ENCODE measurements at regions not wholly inside any gene's neighbourhood (a gene's known extent, or its start where the extent isn't known, plus 50 kb on each side); places are given as distances from the start of the nearest gene placed in this dataset.
"Not testable (repeated sequence)": the region's sequence is repeated elsewhere in the genome, so short reads cannot be mapped to it uniquely, and the experiment has no call there.

DNA sequence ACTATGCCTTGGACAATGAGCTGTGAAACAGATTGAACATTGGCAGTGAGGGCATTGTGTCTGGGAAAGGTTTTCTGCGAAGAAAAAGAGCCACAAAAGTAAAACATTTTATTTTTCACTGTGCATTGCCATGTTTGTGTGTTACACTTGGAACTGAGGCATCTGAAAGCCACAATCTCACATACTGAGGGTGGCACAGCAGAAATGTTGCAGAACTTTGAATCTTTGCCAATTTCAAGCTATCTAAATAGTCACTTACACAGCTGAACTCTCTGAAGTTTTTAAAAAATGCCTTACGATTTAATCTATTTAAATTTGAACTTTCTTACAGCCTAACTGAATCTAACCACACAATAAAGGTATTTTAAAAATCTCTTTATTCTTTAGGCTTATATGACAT is 154.1 kb upstream of the GRM7 start:
- no peak for DNase-seq (ENCODE audit: low spot score)

DNA sequence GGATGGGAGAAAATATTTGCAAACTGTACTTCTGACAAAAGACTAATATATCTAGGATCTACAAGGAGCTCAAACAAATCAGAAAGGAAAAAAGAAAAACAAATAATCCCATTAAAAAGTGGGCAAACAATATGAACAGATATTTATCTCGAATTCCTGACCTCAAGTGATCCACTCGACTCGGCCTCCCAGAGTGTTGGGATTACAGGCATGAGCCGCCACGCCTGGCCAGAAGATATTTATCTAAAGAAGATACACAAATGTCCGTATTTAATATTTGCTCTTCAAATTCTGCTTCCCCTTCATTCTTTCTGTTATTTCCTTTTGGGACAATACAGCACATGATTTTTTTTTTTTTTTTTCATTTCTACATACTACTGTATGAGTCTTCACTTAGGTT is 151.7 kb upstream of the GRM7 start:
- no peak for DNase-seq (ENCODE audit: low spot score)

DNA sequence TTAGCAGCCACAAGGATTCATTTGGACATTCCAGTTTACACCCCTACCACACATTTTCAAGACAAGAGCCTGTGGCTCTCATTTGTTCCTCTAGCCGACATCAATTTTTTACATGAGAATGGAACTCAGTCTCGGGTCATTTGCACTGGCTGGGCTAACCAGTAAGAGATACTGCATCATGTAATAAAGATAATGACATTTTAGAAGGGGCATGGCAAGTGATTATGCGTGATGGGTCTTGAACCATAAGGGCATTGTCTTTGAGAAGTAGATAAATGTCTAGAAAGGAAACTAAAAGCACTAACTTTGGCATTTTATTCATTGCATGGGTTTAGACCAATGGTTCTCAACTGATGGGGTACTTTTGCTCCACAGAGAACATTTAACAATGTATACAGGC is 146.0 kb upstream of the GRM7 start:
- DNase-seq (ENCODE audit: low spot score), result no peak

DNA sequence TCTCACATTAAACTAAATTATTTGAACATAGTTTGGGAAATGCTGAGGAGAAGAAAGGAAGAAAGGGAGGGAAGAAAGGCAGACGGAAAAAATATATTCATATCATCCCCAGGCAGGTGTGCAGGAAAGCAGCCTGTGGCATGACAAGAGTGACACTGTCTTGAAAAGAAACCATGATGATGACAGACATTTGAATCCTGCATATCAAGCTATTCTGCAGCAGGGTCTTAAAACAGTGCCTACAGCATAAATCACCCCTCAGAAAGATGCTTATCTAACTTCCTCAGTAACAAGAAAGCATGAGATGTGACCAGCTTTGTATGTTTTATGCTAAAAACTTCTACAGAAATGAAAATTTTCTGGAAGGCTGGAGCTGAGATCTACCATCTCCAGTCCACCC is 144.5 kb upstream of the GRM7 start:
- no peak for DNase-seq (ENCODE audit: low spot score)

DNA sequence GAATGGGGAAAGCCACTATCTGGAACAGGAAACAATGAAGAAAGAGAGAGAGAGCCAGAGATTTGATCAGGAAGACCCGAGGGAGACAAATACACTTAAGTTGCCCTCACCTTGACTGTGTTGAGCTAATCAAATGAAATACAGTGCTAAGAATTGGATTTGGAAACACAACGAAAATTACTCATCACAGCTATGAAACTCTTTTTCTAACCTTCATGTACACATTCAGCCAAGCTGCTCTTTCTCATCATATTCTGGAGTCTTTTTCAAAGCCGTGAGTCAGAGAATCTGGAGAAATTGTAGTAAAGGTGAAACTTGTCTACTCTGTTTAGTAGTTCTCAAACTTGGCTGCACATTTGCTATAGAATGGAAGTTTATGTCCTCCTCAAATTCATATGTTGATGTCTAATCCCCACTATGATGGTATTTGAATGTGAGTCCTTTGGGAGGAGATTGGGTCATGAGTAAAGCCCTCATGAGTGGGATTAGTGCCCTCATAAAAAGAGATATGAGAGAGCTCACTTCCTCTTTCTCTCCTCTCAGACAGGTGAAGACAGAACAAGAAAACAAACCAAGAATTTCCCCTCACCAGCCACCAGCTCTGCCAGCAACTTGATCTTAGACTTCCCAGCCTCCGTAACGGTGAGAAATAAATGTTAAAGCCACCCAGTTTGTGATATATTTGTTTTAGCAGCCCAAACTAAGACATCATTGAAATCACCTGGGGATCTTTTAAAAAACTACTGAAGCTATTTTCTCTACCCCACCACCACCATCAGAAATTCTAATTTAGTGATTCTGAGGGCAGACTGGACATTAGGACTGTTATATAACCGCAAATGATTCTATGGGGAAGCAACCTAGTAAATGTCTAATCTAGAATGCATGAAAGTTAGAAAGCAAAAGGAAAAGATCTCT is 143.6 kb upstream of the GRM7 start:
- DNase-seq (ENCODE audit: low spot score), result no peak

DNA sequence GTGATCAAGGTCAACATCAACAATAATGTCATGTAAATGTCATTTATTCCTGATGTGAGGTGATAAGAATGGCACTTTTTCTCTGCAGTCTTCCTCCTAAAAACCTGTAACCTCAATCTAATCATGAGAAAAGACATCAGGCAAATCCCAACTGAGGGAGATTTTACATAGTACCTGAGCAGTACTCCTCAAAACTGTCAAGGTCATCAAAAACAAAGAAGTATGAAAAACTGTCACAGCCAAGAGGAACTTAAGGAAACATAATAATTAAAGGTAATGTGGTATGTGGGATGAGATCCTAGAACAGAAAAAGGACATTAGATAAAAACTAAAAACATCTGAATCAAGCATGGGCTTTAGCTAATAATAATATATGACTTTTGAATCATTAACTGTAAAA is 140.9 kb upstream of the GRM7 start:
- DNase-seq (ENCODE audit: low spot score), result no peak

DNA sequence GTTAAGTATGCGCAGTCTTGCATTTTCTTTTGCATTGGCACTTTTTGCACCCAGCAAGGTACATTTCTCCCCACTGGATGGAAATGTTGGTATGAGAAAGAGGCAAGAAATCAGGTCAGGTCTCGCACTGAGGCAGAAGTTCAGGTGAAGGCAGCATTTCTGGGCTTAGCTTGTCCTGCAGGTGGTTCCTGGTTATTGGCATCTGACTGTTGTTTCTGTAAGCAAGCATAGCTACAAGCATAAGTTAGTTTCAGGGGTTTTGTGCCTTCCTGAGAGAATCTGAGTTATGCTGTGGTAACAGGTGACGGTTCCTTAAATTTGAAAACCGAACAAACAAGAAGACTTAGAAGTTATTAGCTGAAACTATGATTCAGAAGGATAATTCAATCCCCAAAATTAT is 139.4 kb upstream of the GRM7 start:
- no peak for DNase-seq (ENCODE audit: low spot score)

DNA sequence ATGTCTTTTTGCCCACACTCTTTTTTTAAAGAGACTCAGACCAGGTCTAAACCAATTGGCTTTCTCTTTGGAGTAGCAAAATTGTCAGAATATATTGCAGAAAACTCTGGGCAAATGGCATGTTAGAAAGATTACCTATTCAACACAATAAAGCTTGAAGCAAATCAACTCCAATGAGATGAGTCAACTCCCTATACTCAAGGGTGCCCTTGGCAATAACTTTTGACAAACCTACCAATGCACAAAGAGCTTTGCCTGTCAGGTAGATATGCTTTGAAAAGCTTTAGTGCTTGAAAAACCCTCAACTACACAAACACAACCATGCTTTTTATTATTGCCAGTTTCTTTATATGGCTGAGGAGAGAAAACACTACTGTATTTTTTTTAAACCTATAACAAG is 137.7 kb upstream of the GRM7 start:
- DNase-seq (ENCODE audit: low spot score), result no peak

DNA sequence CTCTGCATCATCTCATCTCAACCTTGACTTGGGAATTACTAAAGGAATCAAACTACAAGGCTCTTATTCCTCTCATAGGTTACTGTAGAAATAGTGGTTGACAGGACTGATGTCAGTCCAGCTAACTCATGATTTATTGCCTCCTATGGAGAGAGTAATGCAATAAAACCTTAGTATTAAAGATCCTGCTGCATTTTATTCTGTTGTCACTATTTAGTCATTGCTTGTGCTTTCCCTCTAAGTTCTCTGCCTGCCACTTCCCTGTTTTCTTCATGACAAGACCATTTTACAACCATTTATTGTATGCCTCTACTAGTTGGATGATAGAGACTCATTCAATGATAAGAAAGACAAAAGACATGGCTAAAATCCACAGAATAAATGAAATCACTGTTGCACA is 134.1 kb upstream of the GRM7 start:
- DNase-seq (ENCODE audit: low spot score), result no peak

DNA sequence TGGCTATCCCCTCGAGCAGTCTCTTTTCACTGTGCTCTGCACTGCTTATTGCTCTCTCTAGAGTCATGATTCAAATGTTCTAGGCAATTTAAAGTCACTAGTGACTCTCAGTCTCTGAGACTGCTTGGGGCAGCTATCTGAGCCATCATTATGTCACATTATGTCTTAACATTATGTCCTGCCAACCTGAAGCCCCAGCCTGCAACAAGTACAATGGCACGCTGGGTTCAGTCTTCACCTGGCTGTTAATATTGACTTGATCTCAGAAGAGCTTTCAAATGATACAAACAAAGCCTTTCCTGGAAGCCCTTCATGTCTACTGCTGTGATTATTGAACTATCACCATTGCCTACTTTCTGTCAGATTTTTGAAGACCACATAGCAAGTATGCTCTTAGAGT is 128.1 kb upstream of the GRM7 start:
- no peak for DNase-seq (ENCODE audit: low spot score)

DNA sequence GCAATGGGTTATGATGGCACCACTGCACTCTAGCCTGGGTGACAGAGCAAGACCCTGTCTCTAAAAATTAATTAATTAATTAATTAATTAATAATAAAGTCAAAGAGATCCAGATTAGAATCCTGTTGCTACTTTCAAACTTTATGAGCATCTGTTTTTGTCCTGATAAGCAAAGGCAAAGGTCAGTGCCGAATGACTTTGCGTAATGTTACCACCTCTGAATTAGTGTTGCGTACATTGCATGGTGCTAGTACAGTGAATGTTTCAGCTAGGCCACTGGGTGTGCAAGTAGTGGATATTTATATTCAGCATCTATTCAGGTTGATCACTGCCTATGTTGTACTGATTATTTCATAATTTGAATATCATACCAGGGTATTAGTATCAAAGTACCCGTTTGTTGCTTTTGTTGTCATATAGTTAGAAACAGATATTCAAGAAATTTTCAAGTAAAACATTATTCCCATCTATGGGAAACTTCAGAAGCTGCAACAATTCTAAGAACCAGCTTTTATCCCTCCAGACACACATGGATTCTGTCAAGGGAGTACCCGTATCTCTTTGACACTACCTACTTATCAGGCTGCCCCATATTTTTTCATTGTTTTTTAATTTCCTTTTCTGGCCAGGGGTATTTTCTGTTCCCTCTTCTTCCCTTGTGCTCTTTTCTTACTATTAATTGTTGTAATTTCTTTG is 127.1 kb upstream of the GRM7 start:
- DNase-seq (ENCODE audit: low spot score), result no peak

DNA sequence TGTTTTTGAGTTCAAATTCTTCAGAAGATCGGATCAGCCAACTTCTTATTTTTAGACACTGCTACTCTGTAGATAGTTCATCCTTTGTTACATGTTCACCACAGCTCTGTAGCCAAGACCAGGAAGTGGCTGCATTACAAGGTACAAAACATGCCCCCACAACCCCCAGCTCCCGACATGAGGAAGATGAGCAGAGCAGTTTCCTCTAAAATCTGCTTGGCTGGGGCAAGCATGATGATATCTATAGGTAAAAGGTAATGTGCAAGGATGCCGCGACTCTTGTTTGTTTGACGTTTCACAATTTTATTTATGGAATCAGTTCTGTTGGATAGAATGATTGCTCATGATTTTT is 126.5 kb upstream of the GRM7 start:
- no peak for DNase-seq (ENCODE audit: low spot score)

DNA sequence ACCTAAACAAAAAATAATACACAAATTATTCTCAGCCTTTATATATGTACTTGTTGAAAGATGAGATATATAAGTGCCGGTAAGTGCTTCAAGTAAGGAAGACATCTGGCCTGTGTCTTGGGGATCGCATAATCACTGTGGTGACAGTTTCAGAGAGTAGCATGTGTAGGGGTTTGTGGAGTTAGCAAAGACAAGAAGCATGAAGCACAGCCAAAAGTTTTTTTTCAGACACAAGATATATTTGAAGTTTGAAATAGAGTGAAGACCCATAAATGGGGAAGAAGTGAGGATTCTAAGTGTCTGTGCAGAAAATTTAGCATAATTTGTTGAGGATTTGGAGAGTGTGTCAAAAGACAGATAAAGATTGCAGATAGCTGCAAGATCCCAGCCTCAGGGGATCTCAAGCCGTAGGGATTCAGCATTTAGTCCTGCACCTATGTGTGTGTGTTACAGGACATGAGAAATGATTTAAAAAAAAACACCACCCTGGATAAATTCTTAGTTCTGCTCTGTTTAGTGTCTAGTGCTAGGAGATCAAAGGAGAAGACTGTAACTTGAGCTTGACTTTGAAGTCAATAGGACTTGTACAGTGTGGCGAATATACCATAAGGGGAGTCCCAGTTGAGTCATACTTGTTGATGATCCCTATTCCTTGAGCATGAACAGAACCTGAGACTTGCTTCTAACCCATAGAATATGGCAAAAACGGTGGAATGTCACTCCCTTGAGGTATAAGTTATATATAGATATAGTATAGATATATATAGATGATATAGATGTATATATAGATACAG is 123.9 kb upstream of the GRM7 start:
- DNase-seq (ENCODE audit: low spot score), result no peak

DNA sequence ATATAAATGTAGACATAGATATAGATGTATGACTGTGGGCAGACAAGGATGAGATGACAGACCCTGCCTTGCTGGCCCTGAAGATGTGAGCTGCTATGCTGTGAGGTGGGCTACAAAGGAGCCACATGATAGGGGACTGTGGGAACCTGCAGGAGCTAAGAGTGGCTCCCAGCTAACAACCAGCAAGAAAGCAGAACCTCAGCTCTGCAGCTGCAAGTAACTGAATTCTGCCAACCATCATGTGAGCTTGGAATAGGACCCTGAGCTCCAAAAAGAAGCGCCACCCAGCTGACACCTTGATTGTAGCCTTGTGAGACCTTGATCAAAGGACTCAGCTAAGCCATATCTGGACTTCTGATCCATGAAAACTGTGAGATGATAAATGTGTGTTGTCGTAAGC is 123.3 kb upstream of the GRM7 start:
- DNase-seq (ENCODE audit: low spot score), result no peak

DNA sequence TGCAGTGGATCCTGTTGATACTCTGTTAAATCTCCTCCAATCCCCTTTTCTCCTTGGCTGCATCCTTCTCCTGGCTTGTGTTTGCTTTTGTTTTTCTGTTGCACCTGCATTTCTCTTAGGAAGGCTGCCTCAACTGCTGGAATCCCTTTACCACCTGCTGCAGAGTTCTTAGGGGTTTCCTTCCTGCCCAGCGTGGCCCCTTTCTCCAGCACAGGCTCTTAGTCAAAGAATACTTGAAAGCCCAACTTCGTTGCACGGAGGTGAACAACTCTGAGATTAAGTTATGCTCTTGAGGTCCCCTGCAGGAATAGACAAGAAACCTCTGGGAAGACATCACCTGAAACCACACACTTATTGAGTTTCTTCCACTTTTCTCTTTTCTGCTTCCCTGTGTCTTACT is 121.6 kb upstream of the GRM7 start:
- DNase-seq (ENCODE audit: low spot score), result no peak

DNA sequence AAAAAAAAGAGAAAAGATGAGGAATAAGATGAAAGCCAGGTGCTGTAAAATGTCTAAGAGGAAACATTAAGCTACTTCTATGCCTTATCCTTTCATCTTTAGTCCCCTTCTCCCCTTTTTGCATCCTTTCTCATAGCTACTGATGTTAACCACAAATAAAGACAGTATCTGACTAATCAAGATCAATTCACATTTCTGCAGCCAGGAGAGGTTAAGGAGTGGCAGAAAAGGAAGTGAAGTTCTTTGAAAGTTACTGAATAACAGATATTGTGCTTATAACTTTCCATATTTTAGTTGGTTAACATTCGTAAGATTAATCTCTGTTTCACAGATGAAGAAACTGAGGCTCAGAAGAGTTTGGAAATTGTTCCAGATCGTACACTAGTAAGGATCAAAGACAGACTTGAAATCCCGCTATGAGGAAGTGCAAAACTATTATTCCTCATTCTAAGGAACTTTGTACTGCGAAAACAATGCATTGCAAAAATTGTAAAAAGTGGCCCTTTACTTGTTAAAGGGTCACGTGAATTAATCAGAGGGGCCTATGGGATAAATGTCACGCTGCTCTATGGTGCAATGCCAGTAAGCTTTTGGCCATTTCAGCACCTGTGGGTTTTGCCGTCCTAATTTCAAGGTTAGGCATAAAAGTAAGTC is 117.7 kb upstream of the GRM7 start:
- no peak for DNase-seq (ENCODE audit: low spot score)

DNA sequence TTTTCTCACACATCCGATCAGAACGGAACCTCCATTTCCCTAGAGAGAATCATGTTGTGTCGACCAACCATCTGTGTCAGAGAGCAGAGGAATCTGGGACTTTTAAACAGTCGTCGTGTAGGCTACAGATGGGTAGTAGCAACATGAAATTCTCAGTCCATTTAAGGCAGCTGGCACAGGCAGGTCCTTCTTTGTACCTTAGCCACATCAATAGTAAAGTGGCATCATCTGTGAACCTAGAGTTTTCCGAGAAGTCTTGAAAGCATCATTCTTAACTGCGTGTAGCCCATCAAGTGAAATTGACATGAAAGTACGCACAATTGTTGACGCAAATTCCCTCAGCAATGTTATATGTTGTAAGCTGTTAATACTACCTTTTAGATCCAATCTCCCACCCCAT is 114.5 kb upstream of the GRM7 start:
- DNase-seq (ENCODE audit: low spot score), result no peak

DNA sequence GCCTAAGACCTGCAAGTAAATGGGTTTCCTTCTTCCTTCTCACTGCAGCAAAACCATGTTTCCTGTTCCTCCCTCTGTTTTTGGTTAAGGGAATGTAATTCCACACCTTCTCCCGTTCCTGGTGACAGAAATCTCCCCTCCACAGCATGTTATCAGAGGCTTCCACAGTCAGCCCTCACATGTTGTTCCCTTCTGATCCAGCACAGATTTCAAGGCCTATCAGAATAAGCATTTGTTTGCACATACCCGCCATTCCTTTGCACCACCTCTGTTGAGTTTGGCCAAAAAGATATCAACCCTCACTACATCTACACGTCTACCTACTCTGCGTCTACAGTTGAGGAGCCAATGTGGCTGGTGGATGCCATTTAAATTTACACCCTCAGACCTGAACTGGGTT is 113.9 kb upstream of the GRM7 start:
- DNase-seq (ENCODE audit: low spot score), result no peak

DNA sequence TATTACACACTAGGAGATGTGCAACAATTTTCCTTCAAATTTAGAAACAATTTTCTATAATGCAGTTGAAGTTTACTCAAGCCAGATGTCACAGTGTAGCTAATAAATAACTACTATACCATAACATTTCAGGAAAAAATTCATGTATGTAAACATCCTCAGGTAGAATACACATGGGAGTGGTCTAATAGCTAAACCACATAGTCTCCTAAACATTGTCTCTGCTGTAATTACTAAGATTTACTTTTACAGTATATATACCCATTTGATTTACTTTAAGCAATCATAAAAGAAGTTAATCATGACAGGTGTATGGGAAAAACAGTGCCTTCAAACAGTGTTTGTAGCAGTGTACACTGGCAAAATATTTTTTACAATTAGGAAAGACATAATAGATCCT is 110.1 kb upstream of the GRM7 start:
- no peak for DNase-seq (ENCODE audit: low spot score)

DNA sequence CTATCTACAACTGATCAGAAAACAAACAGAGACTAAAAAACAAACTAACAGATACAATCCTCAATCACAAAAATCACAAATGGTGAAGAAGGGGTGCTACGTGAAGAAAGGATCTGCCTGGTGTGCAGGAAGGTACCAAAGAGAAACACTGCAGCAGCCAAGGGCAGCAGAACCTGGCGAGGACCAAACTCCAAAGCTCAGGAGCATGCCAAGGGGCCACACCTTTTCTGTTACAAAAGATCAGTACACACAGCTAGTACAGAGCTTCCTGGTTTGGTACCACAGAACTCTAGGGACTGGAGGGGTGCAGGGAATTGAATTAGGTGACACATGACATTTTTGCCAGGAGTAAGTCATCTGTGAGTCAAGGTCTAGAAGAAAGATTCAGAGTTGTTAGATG is 107.4 kb upstream of the GRM7 start:
- no peak for DNase-seq (ENCODE audit: low spot score)

DNA sequence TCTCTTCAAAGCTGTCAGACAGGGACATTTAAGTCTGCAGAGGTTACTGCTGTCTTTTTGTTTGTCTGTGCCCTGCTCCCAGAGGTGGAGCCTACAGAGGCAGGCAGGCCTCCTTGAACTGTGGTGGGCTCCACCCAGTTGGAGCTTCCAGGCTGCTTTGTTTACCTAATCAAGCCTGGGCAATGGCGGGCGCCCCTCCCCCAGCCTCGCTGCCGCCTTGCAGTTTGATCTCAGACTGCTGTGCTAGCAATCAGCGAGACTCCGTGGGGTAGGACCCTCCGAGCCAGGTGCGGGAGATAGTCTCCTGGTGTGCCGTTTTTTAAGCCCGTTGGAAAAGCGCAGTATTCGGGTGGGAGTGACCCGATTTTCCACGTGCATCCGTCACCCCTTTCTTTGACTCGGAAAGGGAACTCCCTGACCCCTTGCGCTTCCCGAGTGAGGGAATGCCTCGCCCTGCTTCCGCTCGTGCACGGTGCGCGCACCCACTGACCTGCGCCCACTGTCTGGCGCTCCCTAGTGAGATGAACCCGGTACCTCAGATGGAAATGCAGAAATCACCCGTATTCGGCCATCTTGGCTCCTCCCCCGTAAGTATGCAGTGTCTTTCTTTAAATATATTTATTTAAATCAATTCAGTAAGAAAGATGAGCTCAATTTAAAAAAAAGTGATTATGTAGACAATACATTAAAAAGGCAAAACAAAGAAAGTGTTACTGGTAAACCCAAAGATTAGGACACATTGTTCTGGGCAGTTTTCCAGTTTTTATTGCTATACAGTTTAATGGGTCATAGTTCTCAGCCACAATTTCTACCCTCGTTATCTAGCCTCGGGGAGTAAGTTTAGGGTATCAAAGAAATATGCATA is 91.2 kb upstream of the GRM7 start:
- DNase-seq (ENCODE audit: low spot score), result not testable (repeated sequence)

DNA sequence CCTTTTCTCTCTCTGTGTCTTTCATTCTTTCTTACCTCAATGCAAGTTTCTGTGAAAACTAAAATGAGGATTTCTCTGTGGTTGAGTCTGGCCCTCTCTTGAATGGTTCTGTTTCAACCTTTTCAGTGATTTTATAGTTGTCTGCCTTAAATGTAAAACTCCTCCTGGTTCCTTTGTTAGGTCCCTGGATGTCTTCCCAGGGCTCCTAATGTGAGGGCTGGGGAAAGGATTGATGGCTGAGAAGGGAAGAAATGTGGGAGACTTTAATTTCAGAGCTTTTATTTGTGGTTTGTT is 90.6 kb upstream of the GRM7 start:
- DNase-seq (ENCODE audit: low spot score), result no peak

Measured in CD4-positive, alpha-beta T cell treated with Interleukin-2 at 100 ng/mL for 4 hours (primary cell).